Hepatocyte (in vitro differentiated cells): ENCODE measurements at regions not wholly inside any gene's neighbourhood (a gene's known extent, or its start where the extent isn't known, plus 50 kb on each side); places are given as distances from the start of the nearest gene placed in this dataset.

Experiments used
- DNase-seq: peaks from one replicate; pipeline ENCODE4 v3.0.0-alpha.2; 2016; ENCODE audit warnings: low spot score
- H2AFZ ChIP-seq: fragments of 200-600 bp; sonication (generic); 2 replicates; pipeline ENCODE4 v1.6.0; 2016; ENCODE audit warnings: antibody characterized with exemption, mild to moderate bottlenecking
- H3K27ac ChIP-seq: fragments of 200-600 bp; sonication (generic); 2 replicates; pipeline ENCODE4 v1.5.1; 2016; ENCODE audit warnings: mild to moderate bottlenecking
- H3K27me3 ChIP-seq: fragments of 200-600 bp; sonication (generic); 2 replicates; pipeline ENCODE4 v1.6.1; 2016
- H3K36me3 ChIP-seq: fragments of 200-600 bp; sonication (generic); replicated peaks from 2 replicates; pipeline ENCODE4 v1.5.1; 2016; ENCODE audit warnings: low read depth; ENCODE audit not compliant: insufficient read depth
- H3K4me1 ChIP-seq: fragments of 200-600 bp; sonication (generic); 2 replicates; pipeline ENCODE4 v1.5.1; 2016; ENCODE audit warnings: mild to moderate bottlenecking, moderate library complexity; ENCODE audit not compliant: insufficient read depth
- H3K4me2 ChIP-seq: fragments of 200-600 bp; sonication (generic); 2 replicates; pipeline ENCODE4 v1.6.0; 2016
- H3K4me3 ChIP-seq: fragments of 200-600 bp; sonication (generic); 2 replicates; pipeline ENCODE4 v1.5.1; 2016; ENCODE audit warnings: mild to moderate bottlenecking
- H3K79me2 ChIP-seq: fragments of 200-600 bp; sonication (generic); 2 replicates; pipeline ENCODE4 v1.6.0; 2017; ENCODE audit warnings: mild to moderate bottlenecking
- H3K9me2 ChIP-seq: fragments of 200-600 bp; sonication (generic); replicated peaks from 2 replicates; pipeline ENCODE4 v1.6.0; 2017; ENCODE audit warnings: mild to moderate bottlenecking; ENCODE audit not compliant: insufficient read depth
- H3K9me3 ChIP-seq: fragments of 200-600 bp; sonication (generic); 2 replicates; pipeline ENCODE4 v1.5.1; 2016; ENCODE audit warnings: low read depth, mild to moderate bottlenecking
- H4K20me1 ChIP-seq: fragments of 200-600 bp; sonication (generic); 2 replicates; pipeline ENCODE4 v1.6.0; 2016; ENCODE audit warnings: mild to moderate bottlenecking; ENCODE audit not compliant: insufficient read depth, poor library complexity, severe bottlenecking
- EZH2 ChIP-seq: fragments of 200-600 bp; sonication (generic); IDR thresholded peaks from 2 replicates; pipeline ENCODE4 v1.6.1; 2016; ENCODE audit warnings: antibody characterized with exemption, mild to moderate bottlenecking, borderline replicate concordance
- EZH2phosphoT487 ChIP-seq: fragments of 200-600 bp; sonication (generic); IDR thresholded peaks from one replicate; pipeline ENCODE4 v1.6.1; 2018; ENCODE audit warnings: antibody characterized with exemption, mild to moderate bottlenecking, low read depth, moderate library complexity; ENCODE audit not compliant: unreplicated experiment, severe bottlenecking
- WGBS: methylation state at CpG from one replicate; pipeline ENCODE4 v1.1.6; 2016; ENCODE audit warnings: low lambda C conversion rate; ENCODE audit errors: missing lambda C conversion rate; 5-methylcytosine and 5-hydroxymethylcytosine counted together
- TF ChIP-seq, protein P1 (sequence below): fragments of 200-600 bp; sonication (generic); IDR thresholded peaks from 2 replicates; pipeline ENCODE4 v1.5.1; 2016; ENCODE audit warnings: antibody characterized with exemption, mild to moderate bottlenecking; ENCODE audit not compliant: poor library complexity

DNA sequence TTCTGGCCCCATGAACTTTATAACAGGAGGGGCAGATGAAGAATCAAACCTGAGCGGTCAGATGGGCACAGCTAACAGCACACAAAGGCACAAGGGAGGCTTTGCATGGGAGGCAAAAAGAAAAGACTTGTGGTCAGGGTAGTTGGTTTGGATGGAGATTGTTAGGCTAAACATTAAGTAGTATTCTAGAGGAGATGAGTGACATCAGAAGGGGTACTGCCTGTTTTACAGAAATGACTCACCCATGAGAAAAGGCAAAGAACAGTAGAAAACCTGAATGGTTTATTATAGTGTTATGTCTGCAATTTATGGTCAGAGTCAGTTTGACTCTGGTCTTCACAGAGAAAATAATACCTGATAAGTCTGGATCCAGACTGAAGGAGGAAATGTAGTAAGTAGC is 129.8 kb upstream of the KIRREL3 start:
- Histone ChIP-seq H2AFZ (no peak overlapping the region), H3K4me3 (no peak overlapping the region), H4K20me1 (no peaks in the 10 kb centered on the region), H3K4me2 (no peak overlapping the region), H3K9me2 (no peaks in the 10 kb centered on the region), H3K27me3 (peaks cover 6% of the 10 kb centered on the region), H3K4me1 (no peaks in the 10 kb centered on the region), H3K27ac (no peak overlapping the region), H3K36me3 (no peaks in the 10 kb centered on the region), H3K9me3 (no peaks in the 10 kb centered on the region), H3K79me2 (no peaks in the 10 kb centered on the region)
- no peak for DNase-seq
- WGBS: 92% methylated on average over 1 of the region's 1 CpG
- TF ChIP-seq, protein P1, sequence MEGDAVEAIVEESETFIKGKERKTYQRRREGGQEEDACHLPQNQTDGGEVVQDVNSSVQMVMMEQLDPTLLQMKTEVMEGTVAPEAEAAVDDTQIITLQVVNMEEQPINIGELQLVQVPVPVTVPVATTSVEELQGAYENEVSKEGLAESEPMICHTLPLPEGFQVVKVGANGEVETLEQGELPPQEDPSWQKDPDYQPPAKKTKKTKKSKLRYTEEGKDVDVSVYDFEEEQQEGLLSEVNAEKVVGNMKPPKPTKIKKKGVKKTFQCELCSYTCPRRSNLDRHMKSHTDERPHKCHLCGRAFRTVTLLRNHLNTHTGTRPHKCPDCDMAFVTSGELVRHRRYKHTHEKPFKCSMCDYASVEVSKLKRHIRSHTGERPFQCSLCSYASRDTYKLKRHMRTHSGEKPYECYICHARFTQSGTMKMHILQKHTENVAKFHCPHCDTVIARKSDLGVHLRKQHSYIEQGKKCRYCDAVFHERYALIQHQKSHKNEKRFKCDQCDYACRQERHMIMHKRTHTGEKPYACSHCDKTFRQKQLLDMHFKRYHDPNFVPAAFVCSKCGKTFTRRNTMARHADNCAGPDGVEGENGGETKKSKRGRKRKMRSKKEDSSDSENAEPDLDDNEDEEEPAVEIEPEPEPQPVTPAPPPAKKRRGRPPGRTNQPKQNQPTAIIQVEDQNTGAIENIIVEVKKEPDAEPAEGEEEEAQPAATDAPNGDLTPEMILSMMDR: no peak
- TF ChIP-seq EZH2 (no peak), EZH2phosphoT487 (no peak)

DNA sequence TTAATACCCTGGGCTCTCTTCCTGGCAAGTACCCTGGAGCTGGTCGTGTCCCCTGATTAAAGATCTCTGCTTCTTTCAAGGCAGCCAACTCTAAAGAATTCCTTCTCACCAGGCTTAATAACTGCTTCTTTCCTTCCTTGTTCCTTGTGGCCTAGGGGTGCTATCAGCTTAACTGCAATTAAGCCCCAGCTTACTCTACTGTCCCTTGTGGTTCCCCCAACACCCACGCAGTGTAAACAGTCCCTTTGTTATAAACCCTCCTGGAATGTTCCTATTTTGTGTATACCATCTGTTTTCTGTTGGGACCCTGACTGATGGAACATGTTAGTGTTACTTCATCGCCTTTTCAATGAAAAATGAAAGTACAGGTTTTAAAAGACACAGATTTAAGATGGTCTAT is 126.4 kb upstream of the KIRREL3 start:
- H3K79me2 ChIP-seq: no peaks in the 10 kb centered on the region
- no peaks in the 10 kb centered on the region for H3K9me2 ChIP-seq
- no peak overlapping the region for H3K4me3 ChIP-seq
- H3K27me3 ChIP-seq: no peaks in the 10 kb centered on the region
- no peak for DNase-seq
- TF ChIP-seq EZH2 (no peak), EZH2phosphoT487 (no peak)
- TF ChIP-seq, protein P1: no peak
- no peak overlapping the region for H2AFZ ChIP-seq
- no peaks in the 10 kb centered on the region for H4K20me1 ChIP-seq
- no peaks in the 10 kb centered on the region for H3K36me3 ChIP-seq
- no peak overlapping the region for H3K27ac ChIP-seq
- H3K4me1 ChIP-seq: no peaks in the 10 kb centered on the region
- no peak overlapping the region for H3K4me2 ChIP-seq
- no peaks in the 10 kb centered on the region for H3K9me3 ChIP-seq
- WGBS: 44% methylated on average over 3 of the region's 3 CpGs

DNA sequence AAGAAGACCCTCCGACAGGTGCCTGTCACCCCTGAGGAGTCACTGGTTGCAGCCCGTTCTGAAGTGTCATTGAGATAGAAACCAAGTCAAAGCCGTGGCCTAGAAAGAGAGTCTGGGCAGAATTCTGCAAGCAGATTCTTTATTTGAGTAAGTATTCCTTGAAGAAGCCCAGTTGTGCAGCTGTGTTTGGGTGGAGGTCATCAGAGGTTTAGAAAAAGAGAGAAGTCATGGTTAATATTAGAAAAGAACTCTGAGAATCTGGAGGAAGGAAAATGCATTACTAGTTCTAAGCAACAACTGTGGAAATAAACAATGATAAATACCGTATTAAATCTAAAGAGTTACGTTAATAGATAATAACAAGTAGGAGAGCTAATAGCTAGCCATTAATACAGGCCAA is 118.8 kb upstream of the KIRREL3 start:
- no peak for DNase-seq
- 87% methylated on average over 5 of the region's 5 CpGs for WGBS
- no peaks in the 10 kb centered on the region for H3K9me2 ChIP-seq
- TF ChIP-seq, protein P1: no peak
- TF ChIP-seq EZH2phosphoT487 (no peak), EZH2 (no peak)
- no peak overlapping the region for H2AFZ ChIP-seq
- H3K27me3 ChIP-seq: no peaks in the 10 kb centered on the region
- no peak overlapping the region for H3K4me2 ChIP-seq
- no peak overlapping the region for H3K4me3 ChIP-seq
- no peaks in the 10 kb centered on the region for H3K36me3 ChIP-seq
- H3K27ac ChIP-seq: no peak overlapping the region
- no peaks in the 10 kb centered on the region for H4K20me1 ChIP-seq
- no peaks in the 10 kb centered on the region for H3K79me2 ChIP-seq
- H3K4me1 ChIP-seq: no peaks in the 10 kb centered on the region
- no peaks in the 10 kb centered on the region for H3K9me3 ChIP-seq

DNA sequence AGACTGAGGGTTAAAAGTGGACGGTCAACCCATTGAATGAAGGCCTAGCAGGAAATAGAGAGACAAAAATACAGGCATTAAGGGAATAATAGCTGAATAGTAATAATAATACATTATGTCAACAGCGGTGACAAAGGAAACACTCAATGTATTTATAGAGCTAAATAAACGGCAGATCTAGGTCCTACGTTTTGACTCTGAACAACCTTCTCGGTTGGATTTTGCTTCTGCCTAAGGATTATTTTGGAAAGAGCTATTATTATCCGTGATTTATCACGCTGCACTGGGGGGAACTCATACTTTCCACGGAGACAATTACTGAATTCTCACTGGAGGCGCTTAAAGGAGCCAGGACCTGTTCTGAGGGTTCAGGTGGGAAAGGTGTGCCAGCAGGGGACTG is 118.2 kb upstream of the KIRREL3 start:
- no peaks in the 10 kb centered on the region for H3K36me3 ChIP-seq
- no peak overlapping the region for H3K4me2 ChIP-seq
- TF ChIP-seq, protein P1: no peak
- no peak for TF ChIP-seq EZH2
- no peak for TF ChIP-seq EZH2phosphoT487
- no peaks in the 10 kb centered on the region for H3K9me2 ChIP-seq
- DNase-seq: no peak
- no peak overlapping the region for H3K4me3 ChIP-seq
- H4K20me1 ChIP-seq: no peaks in the 10 kb centered on the region
- no peaks in the 10 kb centered on the region for H3K9me3 ChIP-seq
- no peak overlapping the region for H3K27ac ChIP-seq
- no peak overlapping the region for H2AFZ ChIP-seq
- no peaks in the 10 kb centered on the region for H3K79me2 ChIP-seq
- H3K4me1 ChIP-seq: no peaks in the 10 kb centered on the region
- 88% methylated on average over 9 of the region's 9 CpGs for WGBS
- H3K27me3 ChIP-seq: no peaks in the 10 kb centered on the region
